Ovary (tissue), 3 donors: ENCODE measurements at regions not wholly inside any gene's neighbourhood (a gene's known extent, or its start where the extent isn't known, plus 50 kb on each side); places are given as distances from the start of the nearest gene placed in this dataset.

Source experiments
- CTCF ChIP-seq, 3 donors: fragments of 450-650 bp in 2 of 3; fragments of 200-600 bp in 1 of 3; IDR thresholded peaks; one replicate each; pipeline versions ENCODE4 v1.5.1 to v1.8.0; 2016 to 2022; ENCODE audit warnings: antibody characterized with exemption in 3 of 3, mild to moderate bottlenecking in 1 of 3
- POLR2A ChIP-seq: fragments of 450-650 bp; IDR thresholded peaks from one replicate; pipeline ENCODE4 v1.6.1; 2017; ENCODE audit warnings: antibody characterized with exemption, mild to moderate bottlenecking, moderate library complexity
- donor health status: DM: no; HTN: no; CAD: no.

- no peak for TF ChIP-seq CTCF (IDR thresholded peaks at IDR 0.05)
- no peak for TF ChIP-seq POLR2A
Measured at GRCh38 chr15:20106026-20106425, 435.6 kb downstream of the GOLGA6L6 start.
